HepG2 (cell line): ENCODE measurements at regions not wholly inside any gene's neighbourhood (a gene's known extent, or its start where the extent isn't known, plus 50 kb on each side); places are given as distances from the start of the nearest gene placed in this dataset.

Source experiments
- ATAC-seq: fragments of 200-7000 bp; cut with Tn5 transposase; 3 replicates; pipeline ENCODE4 v1.9.1; 2020; ENCODE audit warnings: mild to moderate bottlenecking, moderate library complexity
- BruUV-seq: library from RNA; stranded (reverse); fragments of 400-500 nt; replicated peaks from 2 replicates; lab custom pipeline; 2021; lab: Mats Ljungman, UMichigan
- CTCF ChIA-PET: fragments of 300-600 bp; formaldehyde crosslinking; extraction: SDS; loops from one replicate; lab custom pipeline; 2021; ENCODE audit warnings: low total read pairs, inconsistent platforms, low intra/inter-chr PET ratio; lab: Yijun Ruan, JAX
- POLR2A ChIA-PET: fragments of 350-600 bp; sonication (Branson Sonifier 250); formaldehyde crosslinking; loops from one replicate; lab custom pipeline; 2020; ENCODE audit warnings: antibody characterized with exemption, inconsistent platforms; lab: Yijun Ruan, JAX
- DNase-seq: peaks from one replicate; pipeline ENCODE4 v3.0.0-alpha.2; 2015; ENCODE audit warnings: low spot score
- FAIRE-seq: peaks from 3 replicates; lab custom pipeline; 2011; peaks lifted over from hg19 to GRCh38; lab: Jason Lieb, UNC
- H2AFZ ChIP-seq: one replicate; pipeline ENCODE4 v1.6.1; 2011; ENCODE audit warnings: low read length, inconsistent platforms
- H3K27ac ChIP-seq: fragments of 300-600 bp; 3 replicates; pipeline ENCODE4 v1.8.0; 2011; ENCODE audit warnings: mixed run types, mild to moderate bottlenecking, mixed read lengths, low read length, inconsistent platforms; ENCODE audit not compliant: insufficient read depth; ENCODE audit errors: extremely low read length
- H3K27me3 ChIP-seq, 2 experiments: fragments of 200-600 bp in 1 of 2; 2 replicates in 1 of 2; 3 replicates in 1 of 2; pipeline versions ENCODE4 v1.6.0 to v1.8.0; 2011; ENCODE audit warnings: low read length in 2 of 2, mild to moderate bottlenecking in 2 of 2, moderate library complexity in 2 of 2, inconsistent platforms in 1 of 2; ENCODE audit not compliant: insufficient read depth in 2 of 2, control insufficient read depth in 1 of 2
- H3K36me3 ChIP-seq, 2 experiments: fragments of 200-600 bp in 1 of 2; replicated peaks in 1 of 2; 2 replicates in 1 of 2; 3 replicates in 1 of 2; pipeline versions ENCODE4 v1.5.1 to v1.8.0; 2011; ENCODE audit warnings: low read length in 2 of 2, inconsistent platforms in 1 of 2; ENCODE audit not compliant: insufficient read depth in 2 of 2, control insufficient read depth in 1 of 2
- H3K4me1 ChIP-seq: 2 replicates; pipeline ENCODE4 v1.5.1; 2012; ENCODE audit warnings: low read length, inconsistent platforms; ENCODE audit not compliant: insufficient read depth
- H3K4me2 ChIP-seq: 2 replicates; pipeline ENCODE4 v1.6.0; 2011; ENCODE audit warnings: low read depth, low read length, inconsistent platforms
- H3K4me3 ChIP-seq, 3 experiments: fragments of 200-600 bp in 1 of 3; sonication (generic), shearing (Covaris generic) in 1 of 3; replicated peaks in 1 of 3; 2 replicates each; pipeline ENCODE4 v1.5.1; 2011 to 2016; ENCODE audit warnings: low read length in 3 of 3, inconsistent platforms in 2 of 3, low read depth in 2 of 3, mild to moderate bottlenecking in 2 of 3, control low read depth in 1 of 3, mixed read lengths in 1 of 3; ENCODE audit not compliant: insufficient read depth in 1 of 3
- H3K79me2 ChIP-seq: one replicate; pipeline ENCODE4 v1.6.1; 2011; ENCODE audit warnings: low read length, inconsistent platforms; ENCODE audit not compliant: insufficient read depth
- H3K9ac ChIP-seq: 2 replicates; pipeline ENCODE4 v1.6.0; 2011; ENCODE audit warnings: mild to moderate bottlenecking, low read depth, low read length, inconsistent platforms; ENCODE audit not compliant: insufficient read depth
- H3K9me3 ChIP-seq: 2 replicates; pipeline ENCODE4 v1.5.1; 2012; ENCODE audit warnings: mild to moderate bottlenecking, low read length
- H4K20me1 ChIP-seq: 2 replicates; pipeline ENCODE4 v1.6.0; 2011; ENCODE audit warnings: inconsistent platforms, mild to moderate bottlenecking, low read length, moderate library complexity; ENCODE audit not compliant: insufficient read depth
- CTCF ChIP-seq: sonication (generic); formaldehyde crosslinking; IDR thresholded peaks from 2 replicates; pipeline ENCODE4 v1.5.0; 2020; ENCODE audit warnings: mild to moderate bottlenecking, missing genetic modification reagents, moderate library complexity
- ERF ChIP-seq: IDR thresholded peaks from 2 replicates; pipeline ENCODE4 v1.6.1; 2018; ENCODE audit warnings: missing biosample characterization, missing genetic modification reagents
- FIP1L1 ChIP-seq: fragments of 200-400 bp; formaldehyde crosslinking; IDR thresholded peaks from 2 replicates; pipeline ENCODE4 v1.6.1; 2018; ENCODE audit warnings: low read depth, mild to moderate bottlenecking, low read length, moderate library complexity, borderline replicate concordance; ENCODE audit not compliant: insufficient read depth
- HCFC1 ChIP-seq: fragments of 150-350 bp; IDR thresholded peaks from 2 replicates; pipeline ENCODE4 v1.6.1; 2014; ENCODE audit warnings: low read depth, low read length
- WIZ ChIP-seq: sonication (generic); formaldehyde crosslinking; IDR thresholded peaks from 2 replicates; pipeline ENCODE4 v1.5.1; 2020; ENCODE audit warnings: mild to moderate bottlenecking, missing genetic modification reagents
- YY1 ChIP-seq: IDR thresholded peaks from 2 replicates; pipeline ENCODE4 v1.6.1; 2011; ENCODE audit warnings: low read length, low read depth, moderate library complexity, mild to moderate bottlenecking; ENCODE audit not compliant: insufficient read depth, insufficient replicate concordance
- ZNF549 ChIP-seq: sonication (generic); formaldehyde crosslinking; IDR thresholded peaks from 2 replicates; pipeline ENCODE4 v1.5.0; 2020; ENCODE audit warnings: missing genetic modification reagents
- ZNF891 ChIP-seq: sonication (generic); formaldehyde crosslinking; IDR thresholded peaks from 2 replicates; pipeline ENCODE4 v1.5.0; 2020; ENCODE audit warnings: mild to moderate bottlenecking, missing genetic modification reagents
- ZSCAN22 ChIP-seq: sonication (generic); formaldehyde crosslinking; IDR thresholded peaks from 2 replicates; pipeline ENCODE4 v1.4.0; 2020; ENCODE audit warnings: mild to moderate bottlenecking, missing genetic modification reagents
- WGBS: methylation state at CpG from one replicate; pipeline ENCODE4 v1.1.6; 2017; ENCODE audit warnings: low lambda C conversion rate; 5-methylcytosine and 5-hydroxymethylcytosine counted together
- in situ Hi-C: cut with HindIII; loops from 2 replicates; pipeline ENCODE4 v1.10.0; 2017; ENCODE audit warnings: low pct_unique_long_range_greater_than_20kb; ENCODE audit not compliant: extremely low pct_ligation_motif_present
- intact Hi-C: fragments of 100-400 bp; cut with micrococcal nuclease; formaldehyde crosslinking; loops from one replicate; pipeline ENCODE4 v1.10.0; 2022; ENCODE audit not compliant: unreplicated experiment

DNA sequence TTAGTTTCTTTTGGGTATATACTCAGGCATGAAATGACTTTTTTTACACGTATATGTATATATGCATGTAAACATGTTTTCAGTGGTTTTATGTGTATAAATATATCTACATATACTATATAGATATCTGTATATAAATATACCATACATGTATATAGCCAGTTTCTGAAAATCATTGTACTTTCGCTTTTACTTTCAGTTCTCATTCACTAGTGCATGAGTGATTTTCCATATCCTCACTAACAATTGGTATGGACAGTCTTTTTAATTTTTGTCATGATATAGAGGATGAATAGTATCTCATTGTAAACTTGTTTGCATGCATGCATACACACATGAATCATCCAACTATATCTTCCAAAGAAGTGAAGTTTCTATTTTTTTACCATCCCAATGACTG lies 877.1 kb upstream of the CDH8 start:
- no peak overlapping the region for H3K27ac ChIP-seq
- no peaks in the 10 kb centered on the region for H3K4me1 ChIP-seq
- H3K4me2 ChIP-seq, result no peak overlapping the region
- no peak overlapping the region for H3K9ac ChIP-seq
- no peaks in the 10 kb centered on the region for H3K79me2 ChIP-seq
- peaks cover 82% of the 10 kb centered on the region for H3K9me3 ChIP-seq
- TF ChIP-seq ZNF549 (CRISPR knock-in tag), result no peak
- no peak for TF ChIP-seq YY1
- TF ChIP-seq FIP1L1, result no peak
- no peak for TF ChIP-seq CTCF
- no peak for TF ChIP-seq ZSCAN22 (CRISPR knock-in tag)
- no peaks in the 10 kb centered on the region for H3K27me3 ChIP-seq
- H3K4me3 ChIP-seq, result no peak overlapping the region
- intact Hi-C loops, result no loop called here
- H3K36me3 ChIP-seq, result no peaks in the 10 kb centered on the region
- 39% methylated on average over 2 of the region's 2 CpGs for WGBS
- ATAC-seq, result no peak
- no TSS peak for BruUV-seq
- CTCF ChIA-PET, result no interaction called here
- POLR2A ChIA-PET, result no interaction called here
- in situ Hi-C loops, result no loop called here
- no peaks in the 10 kb centered on the region for H4K20me1 ChIP-seq
- no peak overlapping the region for H2AFZ ChIP-seq
- no peak for FAIRE-seq
- no peak for DNase-seq

GRCh38 chr16:62909597-62909996 lies 873.4 kb upstream of the CDH8 start:
- H3K4me3 ChIP-seq, result no peak overlapping the region
- H3K27ac ChIP-seq, result no peak overlapping the region
- H3K27me3 ChIP-seq, result no peaks in the 10 kb centered on the region
- TF ChIP-seq WIZ (CRISPR knock-in tag) (no peak), HCFC1 (no peak), ERF (CRISPR knock-in tag) (no peak), ZNF891 (no peak)
- TF ChIP-seq, all 625 proteins: peak for 0
- ChIA-PET CTCF (no interaction called here), POLR2A (no interaction called here)
- ATAC-seq (no peak), FAIRE-seq (no peak), DNase-seq (no peak)
- Histone ChIP-seq H3K36me3 (no peaks in the 10 kb centered on the region), H3K4me1 (no peaks in the 10 kb centered on the region), H2AFZ (no peak overlapping the region), H3K9ac (no peak overlapping the region), H3K9me3 (peaks cover 87% of the 10 kb centered on the region), H3K79me2 (no peaks in the 10 kb centered on the region), H3K4me2 (no peak overlapping the region), H4K20me1 (no peaks in the 10 kb centered on the region)
- intact Hi-C loops (no loop called here), in situ Hi-C loops (no loop called here)
- 3% methylated on average over 3 of the region's 3 CpGs for WGBS
- BruUV-seq, result no TSS peak
